Neural cell (in vitro differentiated cells): ENCODE measurements at regions not wholly inside any gene's neighbourhood (a gene's known extent, or its start where the extent isn't known, plus 50 kb on each side); places are given as distances from the start of the nearest gene placed in this dataset.
"Not testable (repeated sequence)": the region's sequence is repeated elsewhere in the genome, so short reads cannot be mapped to it uniquely, and the experiment has no call there.

Experiments used
- H2AFZ ChIP-seq: fragments of 200-600, 300-800 bp; sonication (generic), shearing (Covaris generic); 2 replicates; pipeline ENCODE4 v1.6.0; 2014; ENCODE audit warnings: low read depth, mild to moderate bottlenecking, antibody characterized with exemption, low read length, moderate library complexity
- H3F3A ChIP-seq: fragments of 200-600 bp; shearing (Covaris generic); 2 replicates; pipeline ENCODE4 v1.6.1; 2016; ENCODE audit warnings: mild to moderate bottlenecking, moderate library complexity, mixed read lengths, antibody characterized with exemption, low read length; ENCODE audit not compliant: insufficient read depth, poor library complexity, severe bottlenecking
- H3K27ac ChIP-seq: fragments of 200-600, 300-800 bp; sonication (generic), shearing (Covaris generic); 2 replicates; pipeline ENCODE4 v1.5.1; 2014; ENCODE audit warnings: mild to moderate bottlenecking, low read length, moderate library complexity
- H3K27me3 ChIP-seq: fragments of 300-800, 200-600 bp; sonication (generic), shearing (Covaris generic); 2 replicates; pipeline ENCODE4 v1.6.0; 2014; ENCODE audit warnings: mild to moderate bottlenecking, low read depth, low read length, moderate library complexity; ENCODE audit not compliant: insufficient read depth
- H3K36me3 ChIP-seq: fragments of 300-800, 200-600 bp; sonication (generic), shearing (Covaris generic); 2 replicates; pipeline ENCODE4 v1.5.1; 2014; ENCODE audit warnings: mild to moderate bottlenecking, antibody characterized with exemption, low read length, moderate library complexity; ENCODE audit not compliant: insufficient read depth
- H3K4me2 ChIP-seq: fragments of 300-800, 200-600 bp; sonication (generic), shearing (Covaris generic); 2 replicates; pipeline ENCODE4 v1.6.0; 2014; ENCODE audit warnings: mild to moderate bottlenecking, low read length
- H3K4me3 ChIP-seq: fragments of 300-800, 200-600 bp; sonication (generic), shearing (Covaris generic); 2 replicates; pipeline ENCODE4 v1.5.1; 2014; ENCODE audit warnings: mild to moderate bottlenecking, low read length, moderate library complexity
- H3K79me2 ChIP-seq: fragments of 200-600 bp; shearing (Covaris generic); replicated peaks from 2 replicates; pipeline ENCODE4 v1.6.0; 2014; ENCODE audit warnings: mild to moderate bottlenecking, low read length, moderate library complexity; ENCODE audit not compliant: insufficient read depth
- H3K9ac ChIP-seq: fragments of 300-800, 200-600 bp; sonication (generic), shearing (Covaris generic); 2 replicates; pipeline ENCODE4 v1.6.1; 2016; ENCODE audit warnings: mild to moderate bottlenecking, low read length, mixed read lengths
- H3K9me2 ChIP-seq: fragments of 200-600 bp; shearing (Covaris generic); 2 replicates; pipeline ENCODE4 v1.6.1; 2016; ENCODE audit warnings: mild to moderate bottlenecking, low read length, mixed read lengths; ENCODE audit not compliant: insufficient read depth
- H3K9me3 ChIP-seq: fragments of 200-600, 300-800 bp; sonication (generic), shearing (Covaris generic); 2 replicates; pipeline ENCODE4 v1.6.1; 2016; ENCODE audit warnings: mild to moderate bottlenecking, mixed run types, low read length, moderate library complexity, mixed read lengths
- H4K20me1 ChIP-seq: fragments of 200-600 bp; shearing (Covaris generic); 2 replicates; pipeline ENCODE4 v1.6.1; 2016; ENCODE audit warnings: mild to moderate bottlenecking, mixed run types; ENCODE audit not compliant: insufficient read depth
- CTCF ChIP-seq: fragments of 450-650 bp; IDR thresholded peaks from 2 replicates; pipeline ENCODE4 v1.5.1; 2014; ENCODE audit warnings: antibody characterized with exemption, mild to moderate bottlenecking, moderate library complexity; ENCODE audit not compliant: poor library complexity, severe bottlenecking
- EP300 ChIP-seq: fragments of 450-650 bp; conservative IDR thresholded peaks from 2 replicates; pipeline ENCODE4 v1.6.1; 2014; ENCODE audit warnings: antibody characterized with exemption, mild to moderate bottlenecking, moderate library complexity; ENCODE audit not compliant: poor library complexity, severe bottlenecking
- EZH2 ChIP-seq: fragments of 200-600, 300-800 bp; shearing (Covaris generic), sonication (generic); IDR thresholded peaks from 2 replicates; pipeline ENCODE4 v1.6.1; 2014; ENCODE audit warnings: antibody characterized with exemption, low read length, borderline replicate concordance, mild to moderate bottlenecking; ENCODE audit not compliant: insufficient read depth, poor library complexity, severe bottlenecking
- MXI1 ChIP-seq: fragments of 450-650 bp; conservative IDR thresholded peaks from 2 replicates; pipeline ENCODE4 v1.6.1; 2014; ENCODE audit warnings: antibody characterized with exemption, mild to moderate bottlenecking; ENCODE audit not compliant: poor library complexity, severe bottlenecking
- POLR2AphosphoS5 ChIP-seq: IDR thresholded peaks from 2 replicates; pipeline ENCODE4 v1.6.1; 2012
- RAD21 ChIP-seq: fragments of 450-650 bp; conservative IDR thresholded peaks from 2 replicates; pipeline ENCODE4 v1.6.1; 2014; ENCODE audit warnings: antibody characterized with exemption, mild to moderate bottlenecking, moderate library complexity
- REST ChIP-seq: IDR thresholded peaks from 2 replicates; pipeline ENCODE4 v1.6.1; 2012; ENCODE audit warnings: borderline replicate concordance
- SMC3 ChIP-seq: fragments of 450-650 bp; conservative IDR thresholded peaks from 2 replicates; pipeline ENCODE4 v1.6.1; 2014; ENCODE audit warnings: antibody characterized with exemption, mild to moderate bottlenecking, moderate library complexity; ENCODE audit not compliant: poor library complexity
- TAF1 ChIP-seq: IDR thresholded peaks from 2 replicates; pipeline ENCODE4 v1.6.1; 2012; ENCODE audit warnings: low read depth

- H4K20me1 ChIP-seq = no peaks in the 10 kb centered on the region
- no peaks in the 10 kb centered on the region for H3K27me3 ChIP-seq
- no peaks in the 10 kb centered on the region for H3K36me3 ChIP-seq
- no peak overlapping the region for H2AFZ ChIP-seq
- H3K9me2 ChIP-seq = no peaks in the 10 kb centered on the region
- no peak overlapping the region for H3K4me3 ChIP-seq
- no peaks in the 10 kb centered on the region for H3F3A ChIP-seq
- H3K27ac ChIP-seq = no peak overlapping the region
- TF ChIP-seq CTCF (no peak), EZH2 (no peak), SMC3 (no peak), RAD21 (no peak), MXI1 (no peak), REST (no peak), EP300 (no peak), TAF1 (no peak), POLR2AphosphoS5 (no peak)
- no peak overlapping the region for H3K4me2 ChIP-seq
- H3K9me3 ChIP-seq = no peaks in the 10 kb centered on the region
- no peak overlapping the region for H3K9ac ChIP-seq
- H3K79me2 ChIP-seq = no peaks in the 10 kb centered on the region
Measured at GRCh38 chr18:56483386-56483785, 155.0 kb downstream of the TXNL1 start.

GRCh38 chr18:56482813-56483212 is 155.6 kb downstream of the TXNL1 start:
- not testable (repeated sequence) for H3F3A ChIP-seq, H2AFZ ChIP-seq, H3K9me2 ChIP-seq, H3K27ac ChIP-seq, H3K4me2 ChIP-seq, H3K4me3 ChIP-seq, H3K27me3 ChIP-seq, H3K9me3 ChIP-seq, H3K36me3 ChIP-seq, H3K79me2 ChIP-seq, H3K9ac ChIP-seq, H4K20me1 ChIP-seq

- Histone ChIP-seq H3K9ac (no peak overlapping the region), H3K36me3 (no peaks in the 10 kb centered on the region), H2AFZ (no peak overlapping the region), H3K79me2 (no peaks in the 10 kb centered on the region), H3K27ac (no peak overlapping the region), H4K20me1 (no peaks in the 10 kb centered on the region), H3K4me3 (no peak overlapping the region), H3K9me3 (no peaks in the 10 kb centered on the region), H3K27me3 (no peaks in the 10 kb centered on the region), H3F3A (no peaks in the 10 kb centered on the region), H3K4me2 (no peak overlapping the region), H3K9me2 (no peaks in the 10 kb centered on the region)
- no peak for TF ChIP-seq TAF1
- TF ChIP-seq MXI1 = no peak
- TF ChIP-seq REST = no peak
- TF ChIP-seq EP300 = no peak
- TF ChIP-seq RAD21 = no peak
- TF ChIP-seq CTCF = no peak
- TF ChIP-seq EZH2 = no peak
- no peak for TF ChIP-seq POLR2AphosphoS5
- TF ChIP-seq SMC3 = no peak
Measured at GRCh38 chr18:56481751-56482150, 156.6 kb downstream of the TXNL1 start.
